ENCODE measurements at regions not wholly inside any gene's neighbourhood (a gene's known extent, or its start where the extent isn't known, plus 50 kb on each side); places are given as distances from the start of the nearest gene placed in this dataset.

- DNase-seq: no peak
Observed at GRCh38 chr6:154885214-154885613, 109.9 kb upstream of the TIAM2 start.

- no peak for DNase-seq
Observed at GRCh38 chr6:154886016-154886415, 109.1 kb upstream of the TIAM2 start.

DNA sequence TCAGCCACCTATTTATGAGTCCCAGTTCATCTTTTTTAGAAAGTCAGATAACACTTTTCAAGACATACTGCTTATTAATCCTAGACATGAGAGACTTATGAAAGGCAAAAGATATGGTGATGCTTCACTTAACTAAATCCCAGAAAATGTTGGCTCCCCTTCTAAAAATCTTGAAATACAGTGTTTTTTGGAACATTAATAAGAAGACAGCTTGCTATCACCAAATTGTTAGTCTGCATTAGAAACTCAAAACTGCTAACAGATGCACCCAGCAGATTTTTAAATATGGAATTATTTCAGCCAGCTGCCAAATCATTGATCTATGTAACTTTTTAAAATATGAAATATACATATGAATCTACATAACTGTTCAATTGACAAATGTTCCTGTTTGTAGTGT, 108.6 kb upstream of the TIAM2 start:
- no peak for DNase-seq

GRCh38 chr6:154887051-154887450, 108.1 kb upstream of the TIAM2 start:
- no peak for DNase-seq

DNA sequence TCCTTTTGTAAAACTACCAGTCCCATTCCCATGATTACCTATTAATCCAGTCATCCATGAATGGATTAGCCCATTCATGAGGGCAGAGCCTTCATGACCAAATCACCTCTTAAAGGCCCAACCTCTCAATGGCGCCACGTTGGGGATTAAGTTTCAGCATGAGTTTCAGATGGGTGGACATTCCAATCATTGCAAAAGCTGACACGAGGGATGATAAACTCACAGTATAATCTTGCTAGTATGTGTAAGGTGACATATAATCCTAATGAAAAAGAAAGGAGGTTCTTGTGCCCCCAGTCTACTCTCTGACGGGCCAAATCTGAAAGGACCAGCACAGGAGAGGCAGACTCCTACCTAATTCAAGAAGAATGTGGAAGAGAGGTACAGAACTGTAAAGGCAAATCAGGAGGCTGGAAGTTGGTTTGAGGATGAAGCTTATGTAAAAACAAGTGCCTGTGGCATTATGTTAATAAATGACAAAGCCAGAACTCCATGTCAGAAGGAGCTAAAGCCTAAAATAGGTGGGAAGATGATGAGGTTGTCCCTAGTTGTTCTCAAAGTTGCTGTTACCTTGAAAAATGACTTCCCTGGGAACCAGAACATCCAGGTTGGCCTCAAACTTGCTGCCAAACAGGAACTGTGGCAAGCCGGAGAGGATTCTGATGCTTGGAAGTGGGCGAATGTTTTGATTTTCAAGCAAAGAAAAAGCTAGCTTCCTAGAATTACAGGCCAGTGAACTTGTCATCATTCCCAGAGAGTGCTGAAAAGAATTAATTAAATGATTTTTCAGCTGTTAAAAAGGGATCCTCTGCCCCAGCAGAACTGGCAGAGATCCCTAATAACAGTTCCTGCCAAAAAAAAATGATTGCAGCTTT, 106.5 kb upstream of the TIAM2 start:
- no peak for DNase-seq

DNA sequence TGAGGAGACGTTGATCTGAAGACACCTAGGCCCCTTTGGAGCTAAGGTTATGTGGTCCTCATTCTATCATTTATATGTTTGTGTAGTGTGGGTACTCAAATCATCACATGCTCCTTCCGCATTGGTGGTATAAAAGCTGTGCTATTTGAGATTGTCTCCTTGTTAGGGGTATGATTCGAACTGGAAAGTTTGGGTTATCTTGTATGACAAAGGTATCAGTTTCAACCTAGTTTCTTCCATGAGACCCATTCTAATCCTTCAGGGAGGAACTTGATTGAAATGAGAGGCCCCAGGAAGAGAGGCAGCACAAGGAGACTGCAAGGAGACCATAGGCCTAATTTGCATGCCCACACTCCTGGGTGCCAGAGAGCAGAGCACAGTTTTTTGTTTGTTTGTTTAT, 104.2 kb upstream of the TIAM2 start:
- no peak for DNase-seq

- no peak for DNase-seq
Observed at GRCh38 chr6:154891901-154892300, 103.2 kb upstream of the TIAM2 start.

- DNase-seq: no peak
Observed at GRCh38 chr6:154893917-154894316, 101.2 kb upstream of the TIAM2 start.

- no peak for DNase-seq
Observed at GRCh38 chr6:154894902-154895301, 100.2 kb upstream of the TIAM2 start.

- DNase-seq: no peak
Observed at GRCh38 chr6:154895841-154896240, 99.3 kb upstream of the TIAM2 start.

GRCh38 chr6:154898821-154899220, 96.3 kb upstream of the TIAM2 start:
- DNase-seq: no peak

- DNase-seq: no peak
Observed at GRCh38 chr6:154899824-154900463, 95.2 kb upstream of the TIAM2 start.

- DNase-seq: no peak
Observed at GRCh38 chr6:154901876-154902552, 93.1 kb upstream of the TIAM2 start.

- no peak for DNase-seq
Observed at GRCh38 chr6:154907291-154907690, 87.8 kb upstream of the TIAM2 start.

GRCh38 chr6:154908723-154909122, 86.4 kb upstream of the TIAM2 start:
- no peak for DNase-seq

- no peak for DNase-seq
Observed at GRCh38 chr6:154909311-154909710, 85.8 kb upstream of the TIAM2 start.

- no peak for DNase-seq
Observed at GRCh38 chr6:154909821-154910220, 85.3 kb upstream of the TIAM2 start.

DNA sequence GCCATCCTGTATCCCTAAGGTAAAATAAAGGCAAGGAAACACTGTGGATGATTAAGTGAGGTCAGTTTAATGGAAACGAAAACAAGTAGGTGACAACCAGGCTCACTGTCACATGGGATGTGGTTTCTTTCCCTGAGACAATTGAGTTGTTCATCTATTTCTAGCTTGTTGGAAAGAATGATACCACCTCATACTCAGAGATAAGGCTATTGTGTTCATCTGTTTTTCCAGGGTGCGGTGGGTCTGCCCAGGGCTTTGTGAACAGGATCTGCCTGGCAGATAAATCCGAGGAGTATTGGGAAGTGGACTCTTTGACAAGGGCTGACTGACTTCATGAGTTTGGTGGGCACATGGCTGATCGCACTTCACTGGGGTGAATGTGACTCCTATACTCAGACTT, 80.8 kb upstream of the TIAM2 start:
- DNase-seq: no peak

- no peak for DNase-seq
Observed at GRCh38 chr6:154916857-154917256, 78.3 kb upstream of the TIAM2 start.

- DNase-seq: no peak
Observed at GRCh38 chr6:154917941-154918340, 77.2 kb upstream of the TIAM2 start.

DNA sequence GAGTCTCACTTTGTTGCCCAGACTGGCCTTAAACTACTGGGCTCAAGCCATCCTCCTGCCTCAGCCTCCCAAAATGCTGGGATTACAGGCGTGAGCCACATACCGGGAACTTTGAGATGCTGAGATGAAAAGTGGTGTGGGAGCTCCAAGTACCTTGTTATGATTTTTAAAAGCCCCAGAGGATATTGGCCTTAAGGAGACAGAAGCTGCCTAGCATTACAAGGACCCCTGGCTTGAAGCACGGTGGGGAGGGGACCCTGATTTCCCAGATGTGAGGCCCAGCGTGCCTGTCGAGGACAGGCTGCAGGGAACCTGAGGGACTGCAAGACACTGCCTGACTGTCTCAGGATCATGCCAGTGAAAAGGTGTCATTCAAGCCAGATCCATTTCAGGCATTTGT, 75.3 kb upstream of the TIAM2 start:
- no peak for DNase-seq

GRCh38 chr6:154920495-154921200, 74.5 kb upstream of the TIAM2 start:
- DNase-seq: no peak

DNA sequence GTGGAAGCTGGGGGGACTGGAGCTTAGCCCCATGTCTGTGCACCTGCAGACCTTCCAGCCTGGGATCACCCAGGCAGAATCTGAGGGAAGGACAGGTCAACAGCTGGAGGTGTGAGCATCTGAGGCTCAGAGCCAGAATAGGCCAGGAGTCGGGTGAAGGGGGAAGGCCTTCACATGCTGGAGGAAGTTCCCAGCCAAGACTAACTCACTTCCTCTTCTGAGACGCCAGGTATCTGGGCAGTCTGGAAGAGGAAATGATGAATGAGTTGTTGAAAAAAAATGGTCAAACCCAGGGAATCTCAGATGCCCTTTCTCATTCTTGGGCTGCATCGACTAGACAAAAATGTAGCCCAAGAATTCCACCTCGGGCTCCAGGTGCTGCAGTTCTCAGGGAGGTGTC, 73.6 kb upstream of the TIAM2 start:
- no peak for DNase-seq
